ENCODE measurements at regions not wholly inside any gene's neighbourhood (a gene's known extent, or its start where the extent isn't known, plus 50 kb on each side); places are given as distances from the start of the nearest gene placed in this dataset.
"Not testable (repeated sequence)": the region's sequence is repeated elsewhere in the genome, so short reads cannot be mapped to it uniquely, and the experiment has no call there.

DNA sequence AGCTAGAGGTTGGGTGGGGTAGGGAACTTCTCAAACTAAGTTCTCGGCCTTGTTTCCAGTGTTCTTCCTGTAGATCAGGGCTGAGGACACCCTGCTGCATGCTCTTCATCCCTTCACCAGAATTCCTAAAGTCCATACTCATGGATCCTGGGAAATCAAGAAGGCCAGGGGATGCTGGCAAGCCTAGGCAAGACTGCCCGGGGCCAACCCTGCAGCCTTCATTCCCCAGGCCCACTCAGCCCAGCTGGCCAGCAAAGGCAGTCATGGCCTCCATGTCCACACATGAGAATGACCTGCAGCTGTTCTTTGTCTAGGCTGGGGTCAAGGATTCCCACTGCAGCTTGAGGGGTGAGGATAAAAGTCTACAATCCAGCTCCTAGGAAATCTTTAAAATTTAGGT, 109.3 kb upstream of the ETV6 start:
- DNase-seq = no peak

DNA sequence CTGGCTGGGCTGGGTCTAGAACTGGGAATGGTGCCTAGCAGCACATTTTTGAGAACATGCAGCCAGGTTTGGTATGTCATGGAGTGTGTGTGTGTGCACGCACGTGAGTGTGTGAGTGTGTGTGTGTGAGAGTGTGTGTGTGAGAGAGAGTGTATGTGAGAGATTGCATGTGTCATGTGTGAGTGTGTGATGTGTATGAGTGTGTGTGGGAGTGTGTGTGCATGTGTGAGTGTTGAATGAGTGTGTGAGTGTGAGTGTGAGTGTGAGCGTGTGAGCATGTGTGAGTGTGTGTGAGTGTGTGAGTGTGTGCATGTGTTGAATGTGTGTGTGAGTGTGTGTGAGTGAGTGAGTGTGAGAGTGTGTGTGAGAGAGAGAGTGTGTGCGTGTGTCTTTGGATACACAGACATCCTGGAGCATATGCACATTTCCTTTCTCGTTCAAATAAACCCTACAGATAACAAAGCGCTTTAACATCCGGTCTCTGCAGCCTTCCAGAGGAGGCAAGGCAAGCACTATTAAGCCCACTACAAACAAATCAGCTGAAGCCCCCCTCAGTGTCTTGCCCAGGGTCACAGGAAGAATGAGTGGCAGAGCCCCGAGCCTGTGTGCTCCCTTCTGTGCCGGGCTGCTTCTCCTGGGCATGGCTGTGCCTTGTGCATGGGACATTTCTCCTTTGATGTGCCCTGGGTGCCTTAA, 108.7 kb upstream of the ETV6 start:
- DNase-seq = no peak

DNA sequence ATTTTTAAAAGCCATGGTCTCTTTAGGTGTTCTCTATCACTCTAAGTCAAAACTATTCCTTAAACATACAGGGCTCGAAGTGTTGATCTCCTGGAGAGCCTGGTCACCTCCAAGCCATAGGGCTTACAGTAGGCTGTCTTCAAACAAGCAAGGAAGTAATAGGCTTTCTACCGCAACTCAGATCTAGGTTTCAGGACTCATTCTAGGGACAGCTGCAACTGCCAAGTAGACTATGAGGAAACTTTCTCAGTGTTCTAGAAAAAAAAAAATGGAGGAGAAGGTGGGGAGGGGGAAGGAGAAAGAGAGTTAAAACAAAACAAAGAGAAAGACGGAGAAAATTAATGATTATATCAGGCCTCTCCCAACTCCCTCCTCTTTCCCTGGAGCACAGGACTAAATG, 106.9 kb upstream of the ETV6 start:
- DNase-seq = no peak

DNA sequence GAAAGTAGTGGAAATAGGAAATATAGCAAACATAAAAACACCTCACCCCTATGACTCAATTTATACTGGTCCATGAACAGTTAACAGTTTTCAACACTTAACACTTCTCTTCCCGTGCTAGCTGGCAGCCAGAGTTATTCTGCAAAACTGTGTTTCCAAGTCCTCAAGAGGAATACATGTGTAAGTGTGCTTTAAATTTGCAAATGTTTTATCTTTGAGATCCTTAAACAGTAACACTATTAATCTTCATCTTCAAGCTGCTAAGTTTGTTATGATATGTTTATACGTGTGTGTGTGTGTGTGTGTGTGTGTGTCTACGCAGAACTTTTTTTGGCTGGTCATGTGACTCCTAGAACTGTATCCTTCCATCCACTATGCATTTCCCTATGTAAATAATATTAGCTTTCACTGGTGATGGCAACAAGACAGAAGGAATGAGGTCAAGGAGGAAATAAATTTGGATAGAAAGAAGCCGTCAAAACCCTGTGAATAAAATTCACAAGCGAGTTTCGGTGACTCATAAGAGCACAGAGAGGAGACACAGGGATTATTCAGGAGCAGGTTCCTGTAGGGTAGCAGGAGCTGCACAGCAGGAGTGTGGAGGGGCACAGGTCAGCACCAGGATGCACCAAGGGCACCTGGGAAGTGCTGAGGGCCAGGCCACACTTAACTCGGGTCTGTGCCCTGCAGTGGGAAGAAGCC, 105.9 kb upstream of the ETV6 start:
- DNase-seq = no peak

DNA sequence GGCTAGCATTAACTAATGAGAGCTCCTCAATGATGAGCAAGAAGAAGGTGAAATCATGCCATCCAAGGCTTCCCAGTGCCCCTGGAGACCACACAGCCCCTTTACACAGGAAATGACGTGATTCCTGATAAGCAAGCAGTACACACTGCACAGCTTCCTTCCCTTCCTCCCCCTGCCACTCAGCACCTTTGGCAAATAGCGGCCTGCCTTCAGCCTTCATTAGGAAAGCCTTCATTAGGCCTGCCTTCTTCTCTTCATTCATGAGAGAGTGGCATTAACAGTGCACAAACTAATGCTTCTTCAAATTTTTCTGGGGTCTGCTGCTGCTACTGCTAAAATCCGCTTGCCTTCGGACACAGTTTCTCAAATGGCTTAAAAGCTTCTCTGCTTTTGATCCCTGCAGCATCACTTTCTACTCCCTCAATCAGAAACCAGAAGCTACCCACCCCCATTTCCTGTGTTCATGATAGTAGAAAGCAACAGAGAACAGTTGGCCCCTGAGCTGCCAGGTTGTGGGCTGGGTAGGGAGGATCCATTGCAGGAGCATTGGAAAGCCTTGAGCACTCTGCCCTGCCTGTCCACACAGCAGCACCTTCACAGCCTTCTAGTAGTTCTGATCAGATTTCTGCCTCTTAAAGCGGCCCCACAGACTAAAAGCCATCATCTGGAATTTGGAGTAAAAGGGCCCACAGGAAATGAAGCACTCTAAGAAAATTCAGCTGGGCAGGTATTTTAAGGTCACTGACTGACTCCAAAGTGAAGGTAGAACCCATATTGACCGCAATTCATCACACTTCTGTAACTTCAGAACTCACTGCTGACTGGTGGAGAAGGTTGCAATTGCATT, 103.8 kb upstream of the ETV6 start:
- no peak for DNase-seq

DNA sequence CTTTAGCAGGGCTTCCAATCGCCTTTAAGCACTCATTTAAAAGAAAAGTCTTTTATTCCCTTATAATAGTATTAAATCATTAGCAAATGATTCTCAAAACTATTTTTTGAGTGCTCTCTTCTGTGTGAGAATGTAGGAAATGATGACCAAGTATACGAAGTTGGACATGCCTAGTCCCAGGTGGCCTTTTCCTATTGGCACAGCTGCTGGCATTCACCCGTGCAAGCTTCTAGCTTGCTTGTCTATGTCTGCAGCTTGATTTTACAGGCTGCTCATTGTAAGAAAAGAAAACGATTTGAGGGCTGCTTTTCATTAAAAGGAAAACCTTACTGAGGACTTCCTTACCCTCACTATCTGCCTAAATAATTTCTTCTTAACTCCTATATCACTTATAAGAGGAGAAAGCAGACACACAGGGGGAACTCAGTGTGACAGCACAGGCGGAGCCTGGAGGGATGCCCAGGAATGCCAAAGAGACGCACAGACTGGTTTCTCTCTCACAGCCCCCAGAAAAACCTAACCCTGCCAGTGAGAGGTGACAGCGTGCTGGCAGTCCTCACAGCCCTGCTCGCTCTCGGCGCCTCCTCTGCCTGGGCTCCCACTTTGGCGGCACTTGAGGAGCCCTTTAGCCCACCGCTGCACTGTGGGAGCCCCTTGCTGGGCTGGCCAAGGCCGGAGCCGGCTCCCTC, 102.7 kb upstream of the ETV6 start:
- not testable (repeated sequence) for DNase-seq

DNA sequence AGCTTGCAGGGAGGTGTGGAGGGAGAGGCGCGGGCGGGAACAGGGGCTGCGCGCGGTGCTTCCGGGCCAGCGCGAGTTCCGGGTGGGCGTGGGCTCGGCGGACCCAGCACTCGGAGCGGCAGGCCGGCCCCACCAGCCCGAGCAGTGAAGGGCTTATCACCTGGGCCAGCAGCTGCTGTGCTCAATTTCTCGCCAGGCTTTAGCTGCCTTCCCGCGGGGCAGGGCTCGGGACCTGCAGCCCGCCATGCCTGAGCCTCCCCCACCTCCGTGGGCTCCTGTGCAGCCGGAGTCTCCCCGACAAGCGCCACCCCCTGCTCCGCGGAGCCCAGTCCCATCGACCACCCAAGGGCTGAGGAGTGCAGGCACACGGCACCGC, 102.2 kb upstream of the ETV6 start:
- DNase-seq = not testable (repeated sequence)

DNA sequence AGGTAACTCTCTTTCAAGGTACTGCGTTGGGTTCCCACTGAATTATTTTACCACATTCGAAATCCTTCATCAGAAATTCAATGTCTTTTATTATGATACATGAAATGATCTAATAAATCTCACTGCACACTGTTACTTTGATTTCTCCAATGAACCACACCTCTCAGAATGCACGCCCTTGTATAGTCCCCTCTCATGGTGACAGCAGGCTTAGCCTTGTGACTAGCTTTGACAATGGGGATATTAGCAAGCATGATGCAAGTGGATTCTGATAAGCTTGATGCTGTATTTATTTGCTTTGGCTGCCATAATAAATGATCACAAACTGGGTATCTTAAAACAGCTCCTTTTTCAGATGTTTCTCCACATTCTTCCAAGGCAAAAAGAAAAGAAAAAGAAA, 100.4 kb upstream of the ETV6 start:
- DNase-seq = no peak

DNA sequence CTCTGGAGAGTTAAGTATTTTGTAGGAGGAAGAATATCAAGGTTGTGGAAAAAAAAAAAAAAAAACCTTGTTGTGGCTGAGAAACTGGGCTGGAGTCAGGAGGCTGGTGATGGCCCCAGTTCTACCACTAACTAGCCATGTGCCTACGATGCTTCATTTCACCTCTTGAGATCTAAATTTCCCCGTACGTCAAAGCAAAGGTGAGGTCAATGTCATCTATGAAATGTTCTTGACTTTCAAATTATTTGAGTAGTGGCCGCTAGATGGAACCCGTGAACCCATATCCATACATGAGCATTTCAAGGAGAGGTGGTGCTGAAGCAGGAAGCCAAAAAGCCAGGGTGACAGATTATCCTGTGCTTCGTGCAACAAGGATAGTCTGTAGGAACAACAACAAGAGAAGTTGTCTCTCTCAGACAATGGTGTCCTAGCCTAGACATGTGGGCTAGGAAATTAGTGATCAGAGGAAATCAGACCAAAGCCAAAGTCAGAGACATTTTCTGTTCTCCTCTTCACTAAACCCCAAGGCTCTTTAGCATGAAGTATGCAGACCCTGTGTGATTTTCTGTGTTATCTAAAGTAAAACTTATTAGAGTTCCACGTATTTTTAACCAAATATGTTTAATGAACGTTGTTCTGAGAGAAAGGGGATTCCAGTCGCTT, 95.5 kb upstream of the ETV6 start:
- DNase-seq = peak; percentile 65 to 80

DNA sequence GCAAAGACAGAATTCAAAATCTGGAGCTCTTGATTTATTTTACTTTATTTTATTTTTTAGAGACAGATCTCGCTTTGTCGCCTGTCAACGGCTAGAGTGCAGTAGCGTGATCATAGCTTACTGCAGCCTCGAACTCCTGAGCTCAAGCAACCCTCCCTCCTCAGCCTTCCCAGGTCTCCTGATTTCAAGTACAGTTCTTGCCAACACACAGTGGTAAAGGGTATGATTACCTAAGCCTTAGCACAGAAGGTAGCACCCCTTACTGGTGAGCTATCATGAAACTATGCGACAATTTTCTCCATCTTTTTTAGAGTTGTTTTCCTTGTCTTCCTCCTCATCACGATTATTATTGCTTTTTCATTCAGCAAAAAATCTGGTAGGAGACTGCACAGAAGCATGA, 94.3 kb upstream of the ETV6 start:
- DNase-seq = no peak

DNA sequence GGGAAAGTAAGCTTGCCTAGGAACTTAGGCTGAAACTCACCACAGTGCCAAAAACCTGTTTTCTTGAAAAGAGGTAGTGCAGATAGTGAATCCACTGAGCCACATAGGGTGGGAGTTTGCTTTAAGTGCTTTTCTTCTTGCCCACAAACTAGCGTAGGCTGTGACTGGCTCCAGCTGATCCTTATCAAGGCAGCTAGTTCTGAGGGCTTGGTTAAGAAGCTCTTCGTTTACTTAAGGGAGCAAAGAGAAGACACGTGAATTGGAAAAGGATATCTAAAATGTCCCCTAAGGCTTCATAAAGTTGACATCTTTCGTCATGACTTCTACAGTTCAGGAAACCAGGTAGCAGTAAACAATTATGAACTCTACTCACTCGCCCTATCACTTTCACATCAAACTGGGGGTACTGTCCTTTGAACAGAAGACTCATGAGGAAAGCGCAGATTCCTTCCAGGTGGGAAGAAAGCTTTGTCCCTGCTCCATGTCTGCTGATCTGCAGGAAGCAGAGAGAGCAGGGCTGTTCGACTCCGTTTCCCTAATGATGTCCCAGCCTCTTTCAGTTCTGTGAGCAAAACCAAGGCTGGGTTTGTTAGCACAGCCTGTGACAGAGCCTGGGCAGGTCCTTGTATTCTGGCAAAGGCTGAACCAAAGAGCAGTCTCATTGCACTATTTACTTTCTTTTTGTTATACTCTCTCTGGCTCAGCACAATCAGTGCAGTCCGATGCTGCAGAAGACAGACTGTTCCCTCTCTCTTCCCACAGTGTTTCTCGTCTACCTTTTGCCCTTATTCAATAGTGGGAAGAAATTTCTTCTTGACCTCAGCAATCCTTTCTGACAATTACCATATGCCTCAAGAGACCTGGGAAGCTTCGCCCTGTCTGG, 93.5 kb upstream of the ETV6 start:
- peak; percentile 33 to 58 for DNase-seq

DNA sequence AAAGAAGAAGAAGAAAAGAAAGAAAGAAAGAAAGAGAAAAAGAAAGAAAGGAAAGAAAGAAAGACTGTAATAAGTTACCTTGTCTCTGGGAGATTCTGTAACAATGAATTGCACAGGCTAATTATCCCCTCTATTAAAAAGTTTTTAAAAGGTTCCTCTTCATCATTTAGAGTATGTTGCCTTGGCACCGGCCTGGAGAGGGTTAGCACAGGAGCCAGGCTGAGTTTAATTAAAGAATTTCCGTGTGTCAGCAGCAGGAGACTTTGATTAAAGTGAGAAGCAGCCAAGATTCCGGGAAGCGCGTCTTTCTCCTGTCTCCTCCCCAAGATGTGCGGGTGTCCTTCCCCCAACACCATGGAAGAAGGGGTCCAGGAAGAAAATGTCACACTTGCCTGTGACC, 92.8 kb upstream of the ETV6 start:
- no peak for DNase-seq

DNA sequence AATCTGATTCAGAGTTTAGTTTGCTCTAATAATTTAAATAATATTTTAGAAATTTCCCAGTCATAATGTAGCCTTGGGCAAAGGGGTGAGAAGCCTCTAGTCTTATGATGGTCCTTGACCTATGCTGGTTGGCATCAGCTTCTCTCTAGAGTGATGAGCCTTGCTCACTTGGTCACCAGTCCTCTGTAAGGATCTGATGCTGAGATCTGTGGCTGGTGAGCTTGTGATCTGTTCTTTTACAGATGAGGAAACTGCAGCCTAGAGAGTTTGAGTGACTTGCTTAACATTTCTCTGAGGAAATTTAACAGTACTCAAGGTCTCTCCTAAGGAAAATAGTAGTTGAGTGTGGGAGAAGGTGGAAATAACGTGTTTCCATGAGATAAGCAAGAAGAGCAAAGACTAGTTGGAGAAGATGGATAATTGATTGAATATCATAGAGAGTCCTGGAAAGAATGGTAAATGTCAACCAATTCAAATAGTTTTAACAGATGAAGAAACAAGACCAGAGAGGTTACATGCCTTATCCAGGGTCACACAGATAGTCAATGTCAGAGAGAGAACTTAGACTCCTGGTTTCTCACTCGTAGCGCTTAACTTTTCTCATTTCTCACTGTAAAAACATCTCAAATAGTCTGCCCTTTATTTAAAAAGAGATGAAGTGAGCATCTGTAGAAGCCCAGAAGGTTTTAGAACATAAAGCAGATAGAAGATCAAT, 89.7 kb upstream of the ETV6 start:
- peak; percentile 65 to 81 for DNase-seq

DNA sequence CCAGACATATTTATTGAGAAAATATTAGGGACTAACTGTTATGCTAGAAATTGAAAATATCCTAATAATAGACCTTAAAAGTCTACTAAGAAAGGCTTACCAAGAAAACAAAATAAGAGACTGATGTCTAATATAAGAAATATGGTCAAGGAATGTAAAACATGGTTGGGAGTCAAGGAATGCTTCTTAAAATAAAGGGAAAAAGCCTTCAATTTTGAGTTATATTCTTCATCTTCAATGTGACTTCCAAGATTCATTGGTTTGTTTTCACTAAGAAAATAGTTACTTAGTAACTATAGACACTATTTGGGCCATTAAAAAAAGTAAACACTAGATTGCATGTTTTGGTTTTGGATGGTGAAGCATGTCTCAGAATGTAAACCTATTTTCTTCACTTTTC, 88.1 kb upstream of the ETV6 start:
- no peak for DNase-seq

DNA sequence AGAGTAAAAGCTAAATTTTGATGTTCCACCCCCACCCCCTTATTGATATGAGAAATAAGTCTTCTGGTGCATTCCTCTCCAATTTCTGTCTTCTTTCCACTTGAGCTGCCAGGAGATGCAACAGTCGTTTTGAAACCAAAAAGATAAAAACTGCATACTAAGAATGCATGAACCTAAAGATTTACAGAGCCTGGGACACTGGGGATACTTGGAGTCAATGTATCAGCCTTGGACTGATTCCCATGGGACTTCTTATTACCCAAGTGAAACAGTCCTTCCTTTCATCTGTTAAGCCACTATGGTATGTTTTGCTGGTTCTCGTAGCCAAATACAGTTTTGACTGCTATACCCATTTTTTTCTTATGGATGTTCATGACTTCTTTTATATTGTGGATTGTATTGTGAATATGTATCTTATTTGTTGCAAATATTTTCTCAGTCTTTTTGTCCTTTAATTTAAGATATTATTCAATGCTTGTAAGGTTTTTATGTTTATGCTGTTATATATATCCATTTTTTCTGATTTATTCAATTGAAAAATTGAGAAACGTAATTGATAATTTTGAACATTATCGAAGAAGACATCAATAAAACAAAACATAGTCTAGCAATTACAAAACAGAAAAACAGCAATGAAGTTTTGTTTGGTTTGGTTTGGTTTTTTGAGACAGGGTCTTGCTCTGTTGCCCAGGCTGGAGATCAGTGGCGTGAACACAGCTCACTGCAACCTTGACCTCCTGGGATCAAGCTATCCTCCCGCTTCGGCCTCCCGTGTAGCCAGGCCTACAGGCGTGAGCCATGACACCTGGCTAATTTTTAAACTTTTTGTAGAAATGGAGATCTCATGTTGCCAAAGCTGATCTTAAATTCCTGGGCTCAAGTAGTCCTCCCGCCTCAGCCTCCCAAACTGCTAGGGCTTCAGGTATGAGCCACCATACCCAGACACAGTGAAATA, 85.4 kb upstream of the ETV6 start:
- DNase-seq = no peak

DNA sequence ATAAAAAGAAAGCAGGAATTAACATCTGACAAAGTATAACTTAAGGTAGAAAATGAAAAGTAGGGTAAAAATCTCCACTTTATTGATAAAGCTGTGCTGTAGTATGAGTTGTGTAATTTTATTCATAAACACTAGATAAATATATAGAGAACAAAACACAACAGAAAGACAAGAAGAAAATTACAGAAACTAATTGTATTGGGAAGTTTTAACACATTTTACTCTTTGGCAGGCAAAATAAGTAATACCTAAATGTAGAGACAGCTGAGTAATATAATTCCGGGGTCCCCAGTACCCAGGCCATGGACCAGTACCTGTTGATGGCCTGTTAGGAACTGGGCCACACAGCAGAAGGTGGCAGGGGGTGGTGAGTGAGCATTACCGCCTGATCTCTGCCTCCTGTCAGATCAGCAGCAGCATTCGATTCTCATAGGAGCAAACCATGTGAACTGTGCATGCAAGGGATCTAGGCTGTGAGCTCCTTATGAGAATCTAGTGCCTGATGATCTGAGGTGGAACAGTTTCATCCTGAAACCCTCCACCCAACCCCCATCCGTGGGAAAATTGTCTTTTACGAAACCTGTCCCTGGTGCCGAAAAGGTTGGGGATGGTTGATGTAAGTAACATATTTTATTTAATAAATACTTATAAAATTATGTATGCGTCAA, 84.4 kb upstream of the ETV6 start:
- DNase-seq = no peak

DNA sequence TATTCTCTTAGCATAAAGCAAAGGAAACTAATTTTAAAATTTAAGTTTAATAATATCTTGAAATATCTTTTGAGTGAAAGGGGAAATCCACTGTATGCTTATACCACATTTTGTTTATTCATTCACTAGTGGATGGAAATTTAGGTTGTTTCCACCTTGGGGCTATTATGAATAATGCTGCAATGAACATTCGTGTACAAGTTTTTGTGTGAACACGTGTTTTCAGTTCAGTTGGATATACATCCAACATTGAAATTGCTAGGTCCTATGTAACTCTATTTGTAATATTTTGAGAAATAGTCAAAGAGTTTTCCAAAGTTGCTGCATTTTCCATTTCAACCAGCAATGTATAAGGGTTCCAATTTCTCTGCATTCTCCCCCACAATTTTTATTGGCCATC, 83.7 kb upstream of the ETV6 start:
- no peak for DNase-seq

DNA sequence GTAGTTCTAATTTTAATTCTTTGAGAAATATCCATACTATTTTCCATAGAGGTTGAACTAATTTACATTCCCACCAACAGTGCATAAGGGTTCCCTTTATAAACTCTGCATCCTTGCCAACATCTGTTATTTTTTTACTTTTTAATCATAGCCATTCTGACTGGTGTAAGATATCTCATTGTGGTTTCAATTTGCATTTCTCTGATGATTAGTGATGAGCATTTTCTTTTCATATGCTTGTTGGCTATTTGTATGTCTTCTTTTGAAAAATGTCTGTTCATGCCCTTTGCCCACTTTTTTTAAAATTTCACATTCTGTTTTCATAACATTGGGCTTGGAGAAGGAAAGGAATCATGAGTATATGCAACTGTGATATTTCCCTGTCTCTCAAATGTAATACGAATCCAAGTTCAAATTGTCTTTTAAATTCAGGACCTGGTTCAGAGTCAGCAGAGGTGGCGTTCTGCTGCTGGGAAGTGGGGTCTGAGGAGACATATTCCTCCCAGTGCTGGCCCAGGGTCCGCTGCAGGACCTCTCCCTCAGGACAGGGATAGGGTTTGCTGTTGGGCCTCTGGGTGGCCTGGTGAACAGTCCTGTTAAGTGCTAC, 81.2 kb upstream of the ETV6 start:
- no peak for DNase-seq

All from inflammatory macrophage (primary cell).